Fibroblast of pulmonary artery (primary cell): ENCODE measurements at regions not wholly inside any gene's neighbourhood (a gene's known extent, or its start where the extent isn't known, plus 50 kb on each side); places are given as distances from the start of the nearest gene placed in this dataset.

Source experiments
- DNase-seq: peaks from one replicate; pipeline ENCODE4 v3.0.0-alpha.2; 2010; ENCODE audit warnings: low read depth
- H3K4me3 ChIP-seq: replicated peaks from 2 replicates; pipeline ENCODE4 v1.5.1; 2011; ENCODE audit warnings: low read depth, mild to moderate bottlenecking, control low read depth, low read length, moderate library complexity
- CTCF ChIP-seq: IDR thresholded peaks from 2 replicates; pipeline ENCODE4 v1.5.1; 2011; ENCODE audit warnings: mild to moderate bottlenecking, control low read depth, low read length, inconsistent platforms; ENCODE audit errors: missing control alignments

- DNase-seq, result no peak
- H3K4me3 ChIP-seq, result no peak overlapping the region
- TF ChIP-seq CTCF, result no peak
Observed at GRCh38 chr16:56073508-56073907, 117.8 kb upstream of the GNAO1 start.

GRCh38 chr16:56072096-56072495, 119.2 kb upstream of the GNAO1 start:
- no peak for DNase-seq
- TF ChIP-seq CTCF, result no peak
- no peak overlapping the region for H3K4me3 ChIP-seq

GRCh38 chr16:56068816-56069215, 122.5 kb upstream of the GNAO1 start:
- no peak for TF ChIP-seq CTCF
- no peak for DNase-seq
- no peak overlapping the region for H3K4me3 ChIP-seq

- TF ChIP-seq CTCF, result no peak
- no peak for DNase-seq
- H3K4me3 ChIP-seq, result no peak overlapping the region
Observed at GRCh38 chr16:56068314-56068713, 123.0 kb upstream of the GNAO1 start.

- no peak overlapping the region for H3K4me3 ChIP-seq
- no peak for TF ChIP-seq CTCF
- DNase-seq, result no peak
Observed at GRCh38 chr16:56067406-56067805, 123.9 kb upstream of the GNAO1 start.

- DNase-seq, result no peak
- H3K4me3 ChIP-seq, result no peak overlapping the region
- TF ChIP-seq CTCF, result no peak
Observed at GRCh38 chr16:56066617-56067016, 124.7 kb upstream of the GNAO1 start.

- no peak for DNase-seq
- H3K4me3 ChIP-seq, result no peak overlapping the region
- TF ChIP-seq CTCF, result no peak
Observed at GRCh38 chr16:56063111-56063510, 128.2 kb upstream of the GNAO1 start.
